ENCODE measurements at regions not wholly inside any gene's neighbourhood (a gene's known extent, or its start where the extent isn't known, plus 50 kb on each side); places are given as distances from the start of the nearest gene placed in this dataset.

- intact Hi-C loops (cut with DNase I, micrococcal nuclease), result no loop called here
- ATAC-seq (ENCODE audit: poor library complexity) (no peak), DNase-seq (peak in 1 of 14 experiments; percentile 2)
- no peaks in the 10 kb centered on the region for H3K4me1 Mint-ChIP-seq (ENCODE audit: low read depth)
- H3K4me1 ChIP-seq (ENCODE audit: insufficient read depth, low read length), result peaks cover 8% of the 10 kb centered on the region
- ChIA-PET POLR2A (no interaction called here), CTCF (no interaction called here)
- H3K36me3 Mint-ChIP-seq (ENCODE audit: low read depth), result no peaks in the 10 kb centered on the region
- no peak overlapping the region for H3K27ac Mint-ChIP-seq
- TF ChIP-seq CTCF (IDR thresholded peaks at IDR 0.05), result no peak
- no peak overlapping the region for H3K27ac ChIP-seq (ENCODE audit: low read depth in 1 of 2, low read length in 2 of 2)
- H3K27me3 ChIP-seq (ENCODE audit: control insufficient read depth in 1 of 2, insufficient read depth in 2 of 2, low read length in 2 of 2), result no peaks in the 10 kb centered on the region
- no peak overlapping the region for H3K4me3 Mint-ChIP-seq
- no peaks in the 10 kb centered on the region for H3K36me3 ChIP-seq (ENCODE audit: insufficient read depth, low read length)
- H3K4me3 ChIP-seq (ENCODE audit: low read length), result no peak overlapping the region
- peaks cover 6% of the 10 kb centered on the region for H3K27me3 Mint-ChIP-seq
- H3K9me3 ChIP-seq (ENCODE audit: control insufficient read depth in 1 of 2, insufficient read depth in 1 of 2, low read length in 2 of 2), result peaks cover 12 to 17% of the 10 kb centered on the region in 2 experiments
- H3K9me3 Mint-ChIP-seq, result peaks cover 4% of the 10 kb centered on the region
Observed at GRCh38 chr1:178973652-178974101, 52.0 kb upstream of the FAM20B start.
